Activated CD4-positive, alpha-beta memory T cell treated with anti-CD3 and anti-CD28 coated beads for 36 hours (primary cell): ENCODE measurements at regions not wholly inside any gene's neighbourhood (a gene's known extent, or its start where the extent isn't known, plus 50 kb on each side); places are given as distances from the start of the nearest gene placed in this dataset.

Experiments used
- CTCF ChIA-PET: fragments of 350-600 bp; sonication (Branson Sonifier 250); formaldehyde crosslinking; loops from one replicate; lab custom pipeline; 2021; ENCODE audit warnings: antibody characterized with exemption, inconsistent platforms; lab: Charles Lee
- POLR2A ChIA-PET: fragments of 350-600 bp; sonication (Branson Sonifier 250); formaldehyde crosslinking; loops from one replicate; lab custom pipeline; 2021; ENCODE audit warnings: antibody characterized with exemption; lab: Charles Lee
- DNase-seq: peaks from one replicate; pipeline ENCODE4 v3.0.0-alpha.2; 2020
- H3K27ac Mint-ChIP-seq: one replicate; pipeline ENCODE4 v1.8.0; 2021; ENCODE audit warnings: mixed read lengths
- H3K27me3 Mint-ChIP-seq: one replicate; pipeline ENCODE4 v1.8.0; 2021; ENCODE audit warnings: mixed read lengths
- H3K36me3 Mint-ChIP-seq: one replicate; pipeline ENCODE4 v1.8.0; 2021; ENCODE audit warnings: mixed read lengths
- H3K4me1 Mint-ChIP-seq: one replicate; pipeline ENCODE4 v1.8.0; 2021; ENCODE audit warnings: low read depth, mixed read lengths
- H3K4me3 Mint-ChIP-seq: one replicate; pipeline ENCODE4 v1.8.0; 2021; ENCODE audit warnings: mild to moderate bottlenecking, mixed read lengths
- H3K9me3 Mint-ChIP-seq: one replicate; pipeline ENCODE4 v1.8.0; 2021; ENCODE audit warnings: mixed read lengths
- intact Hi-C: fragments of 100-400 bp; cut with micrococcal nuclease; formaldehyde crosslinking; loops from one replicate; pipeline ENCODE4 v1.15.1; 2023

DNA sequence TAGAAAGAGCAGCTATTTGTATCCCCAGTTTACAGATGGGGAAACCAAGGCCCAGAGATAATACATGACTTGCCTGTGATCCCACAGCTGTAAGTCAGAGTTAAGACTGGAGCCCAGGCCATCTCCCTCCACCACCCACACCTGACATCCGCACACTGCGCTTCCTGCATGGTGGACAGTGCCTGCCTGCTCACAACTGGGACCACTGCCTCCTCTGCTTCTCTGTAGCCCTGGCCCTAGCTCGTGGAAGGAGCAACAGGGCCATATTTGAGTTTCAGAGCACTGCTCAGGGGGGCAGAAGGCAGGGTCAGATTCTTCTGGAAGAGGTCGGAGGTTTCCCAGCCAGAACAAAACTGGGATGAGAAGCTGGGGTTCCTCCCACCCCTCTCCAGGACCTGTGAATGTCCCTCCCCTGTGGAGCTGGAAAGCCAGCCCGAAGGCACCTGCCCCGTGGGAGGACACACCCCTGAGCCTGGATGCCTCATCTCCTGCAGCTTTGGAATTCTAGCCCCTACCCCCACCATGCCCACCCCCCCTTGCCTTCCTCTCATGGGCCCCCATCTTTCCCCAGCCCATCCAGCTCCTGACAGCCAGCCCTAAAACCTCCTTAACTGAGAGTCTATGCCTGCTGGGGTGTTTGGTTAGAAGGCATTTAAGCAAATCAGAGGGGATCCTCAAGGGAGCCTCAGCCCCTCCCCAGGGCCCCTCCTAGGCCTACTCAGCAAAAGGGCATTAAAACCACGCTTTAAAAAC is 100.1 kb downstream of the TPRA1 start:
- no peak for DNase-seq
- H3K4me1 Mint-ChIP-seq, result no peaks in the 10 kb centered on the region
- H3K27me3 Mint-ChIP-seq, result peaks cover 17% of the 10 kb centered on the region
- no peak overlapping the region for H3K27ac Mint-ChIP-seq
- no peak overlapping the region for H3K4me3 Mint-ChIP-seq
- POLR2A ChIA-PET, result no interaction called here
- intact Hi-C loops, result no loop called here
- no peaks in the 10 kb centered on the region for H3K9me3 Mint-ChIP-seq
- H3K36me3 Mint-ChIP-seq, result no peaks in the 10 kb centered on the region
- CTCF ChIA-PET, result no interaction called here

DNA sequence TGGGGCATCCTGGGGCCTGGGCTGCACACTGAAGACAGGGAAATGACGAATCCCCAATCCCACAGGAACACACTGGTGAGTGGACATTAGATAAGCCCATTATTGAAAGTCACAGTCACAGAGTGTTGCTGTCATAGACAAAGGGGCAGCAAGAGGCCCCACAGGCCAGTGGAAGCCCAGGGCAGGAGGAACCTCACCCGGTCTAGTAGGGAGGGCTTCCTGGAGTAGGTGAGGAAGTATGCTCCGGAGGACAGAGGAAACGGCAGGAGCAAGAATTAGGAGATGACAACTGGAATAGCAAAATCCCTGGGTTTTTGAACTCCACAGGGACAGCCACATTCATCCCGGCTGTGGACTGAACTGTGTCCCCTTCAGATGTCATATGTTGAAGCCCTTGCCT is 101.2 kb downstream of the TPRA1 start:
- peaks cover 11% of the 10 kb centered on the region for H3K4me1 Mint-ChIP-seq
- no peak overlapping the region for H3K27ac Mint-ChIP-seq
- H3K4me3 Mint-ChIP-seq, result no peak overlapping the region
- ChIA-PET CTCF (no interaction called here), POLR2A (no interaction called here)
- intact Hi-C loops, result no loop called here
- no peaks in the 10 kb centered on the region for H3K36me3 Mint-ChIP-seq
- no peak for DNase-seq
- H3K9me3 Mint-ChIP-seq, result no peaks in the 10 kb centered on the region
- peaks cover 23% of the 10 kb centered on the region for H3K27me3 Mint-ChIP-seq

DNA sequence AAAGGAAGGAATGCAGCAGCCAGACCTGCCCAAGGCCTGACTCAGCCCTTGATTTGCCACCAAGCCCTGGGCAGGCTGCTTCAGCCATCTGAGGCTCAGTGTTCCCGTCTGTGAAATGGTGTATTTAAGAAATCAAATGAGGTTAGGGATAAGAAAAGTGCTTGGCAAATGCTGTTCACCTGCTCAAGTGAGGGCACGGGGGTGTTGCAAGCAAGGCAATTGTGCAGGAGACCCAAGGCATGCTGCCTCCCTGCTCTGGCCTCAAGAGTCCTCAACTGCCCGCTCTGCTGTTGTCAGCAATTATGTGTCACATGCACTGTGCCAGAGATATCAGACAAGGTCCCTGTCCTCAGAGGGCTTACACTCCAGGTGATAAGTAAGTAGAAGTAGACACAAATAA is 101.8 kb downstream of the TPRA1 start:
- Mint-ChIP-seq H3K4me3 (no peak overlapping the region), H3K4me1 (peaks cover 16% of the 10 kb centered on the region), H3K9me3 (no peaks in the 10 kb centered on the region), H3K36me3 (no peaks in the 10 kb centered on the region), H3K27me3 (peaks cover 23% of the 10 kb centered on the region), H3K27ac (no peak overlapping the region)
- POLR2A ChIA-PET, result no interaction called here
- CTCF ChIA-PET, result no interaction called here
- no peak for DNase-seq
- intact Hi-C loops, result no loop called here

DNA sequence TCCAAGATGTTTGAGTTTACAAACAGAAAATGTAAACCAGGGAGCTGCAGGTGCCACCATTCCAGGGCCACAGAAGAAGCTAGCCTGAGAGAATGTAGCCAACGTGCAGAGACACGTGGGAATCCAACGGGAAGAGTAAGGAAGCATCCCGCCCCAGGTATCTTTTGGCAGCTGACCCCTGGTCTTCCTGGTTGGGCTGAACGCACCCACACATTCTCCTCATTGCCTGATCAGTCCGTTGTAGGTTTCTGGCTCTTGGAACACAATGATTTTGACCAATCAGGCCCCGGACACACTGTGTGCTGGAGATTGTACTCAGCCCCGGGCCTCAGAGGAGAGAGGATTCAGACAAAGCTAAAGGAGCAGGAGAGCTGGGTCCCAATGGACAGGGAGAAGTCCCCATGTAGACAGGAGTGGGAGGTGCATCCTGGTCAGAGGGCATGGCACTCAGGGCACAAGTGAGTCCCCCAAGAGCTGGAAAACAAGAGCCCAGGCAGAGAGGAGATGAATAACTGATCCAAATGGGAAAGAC is 102.3 kb downstream of the TPRA1 start:
- no peaks in the 10 kb centered on the region for H3K36me3 Mint-ChIP-seq
- ChIA-PET POLR2A (no interaction called here), CTCF (no interaction called here)
- DNase-seq, result no peak
- no peak overlapping the region for H3K4me3 Mint-ChIP-seq
- intact Hi-C loops, result no loop called here
- peaks cover 23% of the 10 kb centered on the region for H3K27me3 Mint-ChIP-seq
- no peaks in the 10 kb centered on the region for H3K9me3 Mint-ChIP-seq
- no peak overlapping the region for H3K27ac Mint-ChIP-seq
- H3K4me1 Mint-ChIP-seq, result peaks cover 21% of the 10 kb centered on the region

DNA sequence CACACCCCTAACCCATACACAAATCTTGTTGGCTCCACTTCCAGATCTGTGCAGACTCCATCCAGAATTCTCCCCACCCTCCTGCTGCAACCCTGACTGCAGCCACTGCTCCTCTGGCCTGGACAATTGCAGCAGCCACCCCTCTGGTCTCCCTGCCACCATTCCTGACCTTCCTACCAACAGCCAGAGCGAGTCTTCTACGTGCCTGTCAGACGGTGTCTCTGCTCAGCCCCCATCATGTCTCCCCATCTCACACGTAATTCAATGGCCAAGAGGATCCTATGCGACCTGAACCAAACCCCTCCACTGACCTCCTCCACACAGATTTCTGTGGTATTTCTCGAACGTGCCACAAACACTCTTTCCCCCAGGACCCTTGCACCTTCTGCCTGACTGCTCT is 103.3 kb downstream of the TPRA1 start:
- POLR2A ChIA-PET, result no interaction called here
- no peak overlapping the region for H3K27ac Mint-ChIP-seq
- H3K27me3 Mint-ChIP-seq, result peaks cover 26% of the 10 kb centered on the region
- intact Hi-C loops, result no loop called here
- no peak for DNase-seq
- H3K36me3 Mint-ChIP-seq, result no peaks in the 10 kb centered on the region
- peaks cover 23% of the 10 kb centered on the region for H3K4me1 Mint-ChIP-seq
- H3K4me3 Mint-ChIP-seq, result no peak overlapping the region
- CTCF ChIA-PET, result no interaction called here
- H3K9me3 Mint-ChIP-seq, result no peaks in the 10 kb centered on the region

DNA sequence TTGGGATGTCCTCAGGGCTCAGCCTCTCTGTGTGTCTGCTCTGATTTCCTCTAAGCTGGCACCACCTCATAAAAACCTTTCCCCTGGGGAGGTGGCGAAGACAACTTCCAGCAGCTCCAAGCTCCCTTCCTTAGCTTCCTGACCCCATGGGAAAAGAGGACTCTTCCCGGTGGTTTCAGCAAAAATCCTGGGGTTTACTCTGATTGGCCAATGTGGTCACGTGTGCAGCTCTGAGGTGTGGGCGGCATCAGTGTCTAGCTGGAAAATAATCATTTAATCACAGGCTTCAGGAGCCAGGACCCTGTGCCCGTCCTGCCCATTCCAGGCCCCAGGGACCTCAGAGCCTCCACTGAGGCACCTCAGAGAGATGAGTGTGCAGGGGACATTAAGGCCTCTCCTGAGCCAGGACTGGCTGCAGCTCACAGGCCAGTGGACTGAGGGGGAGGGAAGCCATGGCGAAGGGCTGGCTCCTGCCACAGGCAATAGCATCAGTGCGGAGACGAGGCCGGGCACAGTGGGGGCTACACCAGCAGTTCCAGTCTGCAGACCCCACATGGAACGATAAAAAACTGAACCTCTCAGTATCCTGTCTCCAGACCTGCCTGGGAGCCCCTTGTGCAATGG is 104.1 kb downstream of the TPRA1 start:
- no peaks in the 10 kb centered on the region for H3K36me3 Mint-ChIP-seq
- H3K4me3 Mint-ChIP-seq, result no peak overlapping the region
- DNase-seq, result no peak
- no peak overlapping the region for H3K27ac Mint-ChIP-seq
- H3K9me3 Mint-ChIP-seq, result no peaks in the 10 kb centered on the region
- CTCF ChIA-PET, result interaction anchor here (0.8 kb wide), 1 partner anchor 57 kb away, joined by 3 read pairs; no protein-coding TSS in a partner anchor
- peaks cover 26% of the 10 kb centered on the region for H3K27me3 Mint-ChIP-seq
- intact Hi-C loops, result no loop called here
- peaks cover 23% of the 10 kb centered on the region for H3K4me1 Mint-ChIP-seq
- POLR2A ChIA-PET, result no interaction called here

DNA sequence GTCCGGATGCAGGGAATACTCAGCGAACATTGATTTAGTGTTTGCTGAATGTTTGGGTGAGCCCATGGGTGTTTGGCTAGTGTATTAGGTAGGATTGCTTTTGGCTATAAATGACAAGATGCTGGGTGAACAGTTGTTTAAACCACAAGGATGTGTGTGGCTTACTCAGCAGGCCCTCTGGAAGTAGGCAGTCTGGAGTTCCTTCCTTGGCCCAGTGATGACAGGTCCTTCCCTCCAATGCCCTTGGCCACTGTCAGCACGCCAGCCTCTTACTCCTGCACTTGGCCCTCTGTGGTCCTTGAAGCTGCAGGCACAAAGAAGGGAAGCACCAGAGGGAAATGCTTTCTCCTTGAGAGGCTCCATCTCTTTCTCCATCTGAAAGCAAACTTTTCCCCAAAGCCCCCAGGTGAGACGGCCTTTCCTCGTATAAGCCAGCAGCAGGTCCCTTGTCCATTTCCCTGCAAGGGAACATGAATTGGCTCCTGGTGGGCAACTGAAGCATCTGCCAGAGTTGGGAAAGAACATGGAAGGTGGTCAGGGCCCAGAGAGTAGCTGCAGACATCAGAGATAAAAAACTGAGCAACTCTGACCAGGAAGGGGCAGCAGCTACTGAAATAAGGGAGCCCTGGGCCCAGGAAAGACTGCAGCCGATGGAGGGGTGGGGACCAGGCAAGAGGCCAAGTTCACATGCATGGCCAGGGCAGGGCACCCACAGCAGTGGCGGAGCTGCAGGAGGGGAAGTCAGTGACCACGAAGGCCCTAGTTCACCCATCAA is 105.0 kb downstream of the TPRA1 start:
- intact Hi-C loops, result loop anchor here (2.0 kb wide), 1 partner anchor 59 kb away; no protein-coding TSS in a partner anchor
- no peaks in the 10 kb centered on the region for H3K9me3 Mint-ChIP-seq
- H3K36me3 Mint-ChIP-seq, result no peaks in the 10 kb centered on the region
- ChIA-PET CTCF (interaction anchor here (0.8 to 2.8 kb wide), 2 partner anchors 58 to 62 kb away, joined by 3 to 9 read pairs; no protein-coding TSS in a partner anchor), POLR2A (no interaction called here)
- H3K4me3 Mint-ChIP-seq, result no peak overlapping the region
- no peak for DNase-seq
- peaks cover 23% of the 10 kb centered on the region for H3K4me1 Mint-ChIP-seq
- no peak overlapping the region for H3K27ac Mint-ChIP-seq
- peaks cover 26% of the 10 kb centered on the region for H3K27me3 Mint-ChIP-seq

DNA sequence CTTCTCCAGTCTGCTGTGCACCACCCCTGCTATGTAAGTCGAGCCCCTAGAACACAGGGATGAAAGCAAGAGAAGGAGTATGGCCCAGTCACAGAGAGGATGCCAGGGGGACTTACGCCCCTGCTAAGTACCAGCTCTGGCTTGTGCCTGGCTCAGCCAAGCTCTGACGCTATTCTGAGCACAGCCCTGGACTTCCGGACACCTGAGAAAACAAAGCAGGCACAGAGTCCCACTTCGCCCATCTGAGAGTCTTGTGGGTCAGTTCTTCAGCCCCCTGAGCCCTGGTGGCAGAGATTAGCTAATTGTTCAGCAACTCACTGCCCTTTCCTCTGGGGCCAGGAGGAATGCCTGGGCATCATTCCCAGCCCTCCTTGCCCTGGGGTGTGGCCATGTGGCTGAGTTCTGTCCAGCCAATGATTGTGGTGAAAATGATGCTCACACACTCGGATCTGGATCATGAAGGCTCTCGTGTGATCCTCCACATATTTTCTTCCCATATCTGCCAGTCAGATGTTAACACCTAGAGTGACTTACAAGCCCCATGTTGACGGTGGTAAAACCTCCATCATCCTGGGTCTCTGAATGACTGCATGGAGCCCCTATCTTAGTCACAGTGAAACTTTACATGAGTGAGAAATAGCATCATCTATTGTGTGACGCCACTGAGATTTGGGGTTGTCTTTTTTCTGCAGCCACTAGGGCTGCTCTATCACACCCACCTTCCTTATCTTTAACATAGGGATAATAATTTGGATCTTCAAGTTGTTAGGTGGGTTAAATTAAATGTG is 105.7 kb downstream of the TPRA1 start:
- Mint-ChIP-seq H3K27me3 (peaks cover 26% of the 10 kb centered on the region), H3K27ac (peak overlapping the region; percentile 34), H3K4me1 (peaks cover 23% of the 10 kb centered on the region), H3K36me3 (no peaks in the 10 kb centered on the region), H3K4me3 (no peak overlapping the region), H3K9me3 (no peaks in the 10 kb centered on the region)
- ChIA-PET CTCF (interaction anchor here (0.7 to 2.8 kb wide), 3 partner anchors 59 to 63 kb away, joined by 3 to 12 read pairs (median 9); no protein-coding TSS in a partner anchor), POLR2A (interaction anchor here (1.0 kb wide), 1 partner anchor 64 kb away, joined by 3 read pairs; no protein-coding TSS in a partner anchor)
- peak; percentile 59 for DNase-seq
- intact Hi-C loops, result loop anchor here (2.0 kb wide), 1 partner anchor 60 kb away; no protein-coding TSS in a partner anchor

DNA sequence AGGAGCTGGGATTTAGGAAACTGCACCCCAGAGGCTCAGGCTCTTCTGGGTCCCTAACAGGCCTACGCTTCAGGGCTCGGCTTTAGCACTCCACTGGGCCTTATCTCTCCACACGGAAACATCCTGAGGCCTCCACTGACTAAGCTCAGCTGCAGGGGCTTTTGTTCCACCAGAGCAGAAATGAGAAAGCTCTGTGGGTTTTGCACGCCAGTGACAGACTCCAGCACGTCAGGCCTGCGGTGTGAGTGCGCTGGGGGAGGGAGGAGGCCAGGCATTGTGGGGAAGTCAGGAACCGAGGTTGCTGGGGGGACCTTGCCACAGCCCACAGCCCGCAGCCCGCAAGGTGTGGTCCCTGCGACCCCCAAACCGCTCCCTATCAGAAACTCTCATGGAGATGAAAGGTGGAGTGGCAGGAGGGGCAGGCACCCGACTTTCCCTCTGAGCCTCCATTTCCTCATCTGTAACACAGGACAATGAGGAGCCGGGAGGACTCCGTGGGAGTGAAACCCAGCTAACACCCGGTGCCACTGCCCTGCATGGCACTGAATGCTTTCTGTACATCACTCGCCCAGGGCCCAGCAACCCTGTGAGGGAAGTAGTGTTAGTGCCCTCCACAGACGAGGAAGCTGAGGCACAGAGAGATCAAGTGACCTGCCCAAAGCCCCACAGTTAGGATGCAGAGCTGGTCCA is 106.5 kb downstream of the TPRA1 start:
- intact Hi-C loops, result loop anchor here (2.0 kb wide), 2 partner anchors 27 to 61 kb away; no protein-coding TSS in a partner anchor
- no peaks in the 10 kb centered on the region for H3K9me3 Mint-ChIP-seq
- H3K36me3 Mint-ChIP-seq, result no peaks in the 10 kb centered on the region
- H3K4me3 Mint-ChIP-seq, result no peak overlapping the region
- H3K4me1 Mint-ChIP-seq, result peaks cover 23% of the 10 kb centered on the region
- POLR2A ChIA-PET, result interaction anchor here (1.0 kb wide), 1 partner anchor 64 kb away, joined by 3 read pairs; no protein-coding TSS in a partner anchor
- peak overlapping the region; percentile 34 for H3K27ac Mint-ChIP-seq
- CTCF ChIA-PET, result interaction anchor here (0.6 to 2.8 kb wide), 6 partner anchors 11 to 70 kb away, joined by 3 to 12 read pairs (median 3); no protein-coding TSS in a partner anchor
- DNase-seq, result peak; percentile 86
- H3K27me3 Mint-ChIP-seq, result peaks cover 26% of the 10 kb centered on the region

DNA sequence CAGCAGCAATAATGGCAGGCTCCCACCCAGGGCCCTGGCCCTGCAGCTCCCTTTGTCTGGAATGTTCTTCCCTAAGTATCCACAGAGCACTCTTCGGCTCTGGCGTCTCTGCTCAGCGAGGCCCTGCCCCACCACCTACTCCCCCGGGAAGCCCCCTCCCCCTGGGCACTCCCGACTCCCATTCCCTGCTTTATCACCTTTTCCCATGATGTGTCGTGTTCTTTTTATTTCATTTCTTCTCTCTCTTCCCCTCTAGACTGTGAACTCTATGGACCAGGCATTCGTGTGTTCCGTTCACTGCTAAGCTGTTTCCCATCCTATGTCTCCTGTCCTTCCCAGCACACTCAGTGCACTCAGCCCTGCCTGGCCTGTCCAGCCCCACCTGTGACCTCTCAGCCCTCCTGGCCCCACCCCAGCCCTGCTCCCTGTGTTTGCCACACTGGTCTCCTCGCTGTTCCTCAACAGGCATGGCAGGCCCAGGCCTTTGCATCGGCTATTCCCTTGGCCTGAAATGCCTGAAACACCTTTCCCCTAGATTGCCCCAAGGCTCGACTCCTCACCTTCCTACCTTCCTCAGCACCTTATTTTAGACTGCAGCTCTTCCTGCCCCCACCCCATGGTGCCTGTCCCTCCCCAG is 107.4 kb downstream of the TPRA1 start:
- Mint-ChIP-seq H3K9me3 (no peaks in the 10 kb centered on the region), H3K36me3 (no peaks in the 10 kb centered on the region), H3K27ac (no peak overlapping the region), H3K27me3 (peaks cover 18% of the 10 kb centered on the region), H3K4me1 (peaks cover 23% of the 10 kb centered on the region), H3K4me3 (no peak overlapping the region)
- POLR2A ChIA-PET, result interaction anchor here (1.0 kb wide), 1 partner anchor 65 kb away, joined by 3 read pairs; no protein-coding TSS in a partner anchor
- CTCF ChIA-PET, result interaction anchor here (0.6 to 2.8 kb wide), 5 partner anchors 10 to 71 kb away, joined by 3 to 12 read pairs (median 3); no protein-coding TSS in a partner anchor
- intact Hi-C loops, result loop anchor here (2.0 kb wide), 1 partner anchor 26 kb away; no protein-coding TSS in a partner anchor
- no peak for DNase-seq
